NCI-H748 treated with DMSO at 0.1 percent for 48 hours (cell line): ENCODE measurements at regions not wholly inside any gene's neighbourhood (a gene's known extent, or its start where the extent isn't known, plus 50 kb on each side); places are given as distances from the start of the nearest gene placed in this dataset.

ENCODE experiments used
- DNase-seq: peaks from one replicate; lab custom pipeline; 2025; lab: John Stamatoyannopoulos, UW

GRCh38 chr12:69096669-69097335 lies 142.6 kb upstream of the CPSF6 start:
- DNase-seq, result no peak

DNA sequence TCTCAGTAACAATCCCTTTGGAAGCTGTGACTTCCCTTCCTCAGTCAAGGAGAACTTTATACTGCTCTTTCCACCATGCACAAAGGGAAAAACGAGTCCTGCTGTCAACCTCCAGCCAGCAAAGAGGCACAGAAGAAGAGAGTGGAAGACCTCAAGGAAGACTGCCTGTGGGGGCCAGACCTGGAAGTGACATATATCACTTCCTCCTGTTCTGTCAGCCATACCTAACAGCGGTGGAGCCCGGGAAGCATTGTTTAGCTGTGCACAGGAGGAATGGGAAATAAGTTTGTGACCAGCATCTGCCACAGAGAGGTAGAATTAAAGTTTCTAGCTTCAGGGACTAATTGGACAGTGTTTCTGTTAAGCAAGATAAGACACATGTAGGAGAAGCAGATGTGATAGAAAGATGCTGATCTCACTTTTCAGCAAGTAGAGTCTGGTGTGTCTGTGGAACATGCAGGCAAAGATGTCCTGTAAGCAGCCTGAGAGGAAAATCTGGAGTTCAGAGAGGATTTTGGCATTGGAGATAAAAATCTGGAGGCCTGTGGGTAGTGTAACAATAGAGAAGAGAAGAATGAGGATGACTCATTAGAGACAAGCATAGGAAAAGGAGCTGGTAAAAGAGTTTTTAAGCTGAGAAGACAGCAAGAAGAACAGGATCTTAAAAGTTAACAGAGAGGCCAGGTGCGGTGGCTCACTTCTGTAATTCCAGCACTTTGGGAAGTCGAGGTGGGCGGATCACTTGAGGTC lies 141.6 kb upstream of the CPSF6 start:
- DNase-seq, result no peak

DNA sequence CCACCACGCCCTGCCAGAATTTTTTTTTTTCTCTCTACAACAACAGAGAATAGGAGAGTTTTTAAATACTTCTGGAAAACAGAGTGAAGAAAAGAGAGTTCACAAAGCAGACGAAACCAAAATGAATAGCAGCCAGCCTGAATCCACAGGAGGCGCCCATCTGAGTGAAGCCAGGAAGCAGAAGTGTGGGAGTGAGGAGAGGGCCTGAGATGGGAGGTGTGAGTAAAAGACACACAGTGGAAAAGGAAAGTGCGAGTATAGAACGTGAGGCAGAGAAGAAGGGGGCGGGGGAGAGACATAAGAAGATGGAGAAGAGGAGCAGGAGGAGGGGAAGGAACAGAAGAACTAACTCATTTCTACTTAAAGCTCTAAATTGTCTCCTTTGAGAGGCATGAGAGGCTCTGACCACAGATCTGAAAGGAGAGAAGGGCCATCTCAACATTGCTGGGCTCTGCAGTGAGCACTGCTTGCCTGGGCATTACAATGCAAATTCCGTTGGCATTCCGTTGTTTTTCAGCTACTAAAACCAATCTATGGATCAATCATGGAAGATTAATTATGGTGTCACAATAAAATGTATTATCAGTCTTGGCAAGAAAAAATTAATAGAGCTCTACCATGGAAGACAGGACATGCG lies 140.1 kb upstream of the CPSF6 start:
- DNase-seq, result no peak

DNA sequence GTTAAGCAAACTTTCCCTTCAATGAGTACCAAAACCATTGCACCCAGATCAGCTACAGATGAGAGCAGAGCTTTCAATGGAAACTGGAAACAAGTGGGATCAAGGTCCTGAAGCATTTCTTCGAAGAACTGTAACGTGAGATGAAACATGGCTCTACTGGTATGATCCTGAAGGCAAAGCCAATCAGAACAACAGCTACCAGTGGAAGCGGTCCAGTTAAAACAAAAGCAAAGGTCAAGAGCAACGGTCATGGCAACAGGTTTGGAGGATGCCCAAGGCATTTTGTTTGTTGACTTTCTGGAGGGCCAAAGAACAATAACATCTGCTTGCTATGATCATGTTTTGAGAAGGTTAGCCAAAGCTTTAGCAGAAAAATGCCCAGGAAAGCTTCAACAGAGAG lies 137.9 kb upstream of the CPSF6 start:
- DNase-seq, result no peak

GRCh38 chr12:69102856-69103255 lies 136.5 kb upstream of the CPSF6 start:
- DNase-seq, result no peak

DNA sequence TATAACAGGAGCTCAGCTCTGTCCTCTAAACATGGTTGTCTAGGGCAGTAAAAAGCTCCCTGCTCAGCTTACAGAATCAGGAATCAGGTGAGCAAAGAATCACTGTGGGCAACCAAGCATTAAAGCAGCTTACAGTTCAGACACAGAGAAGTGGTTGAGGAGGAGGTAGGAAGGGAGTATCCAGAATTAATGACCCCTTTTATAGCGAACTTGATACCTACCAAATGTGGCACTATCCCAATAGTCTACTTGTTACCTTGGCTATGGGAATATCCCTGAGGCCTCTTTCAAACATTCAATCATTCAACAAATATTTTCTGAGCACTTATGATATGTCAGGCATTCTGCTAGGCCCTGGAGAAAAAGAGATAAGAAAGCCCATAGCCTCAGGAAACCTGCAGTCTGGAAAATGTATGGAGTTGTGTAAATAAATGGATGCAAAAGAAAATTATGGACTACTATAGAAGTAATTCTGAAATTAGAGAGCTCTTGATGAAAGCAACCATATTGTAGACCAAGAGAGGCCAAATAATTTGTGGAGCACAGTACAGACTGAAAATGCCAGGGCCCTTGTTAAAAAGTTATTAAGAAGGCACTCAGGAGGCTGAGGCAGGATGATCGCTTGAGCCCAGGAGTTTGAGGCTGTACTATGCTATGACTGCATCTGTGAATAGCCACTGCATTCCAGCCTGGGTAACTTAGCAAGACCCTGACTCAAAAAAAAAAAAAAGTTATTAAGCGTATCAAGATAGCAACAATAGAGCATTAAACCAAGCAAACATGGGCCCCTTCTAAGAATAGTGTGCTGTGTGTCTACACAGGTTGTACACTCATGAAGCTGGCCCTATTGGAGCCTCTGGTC lies 134.0 kb upstream of the CPSF6 start:
- no peak for DNase-seq

- no peak for DNase-seq
Observed at GRCh38 chr12:69106482-69107118, 132.8 kb upstream of the CPSF6 start.

DNA sequence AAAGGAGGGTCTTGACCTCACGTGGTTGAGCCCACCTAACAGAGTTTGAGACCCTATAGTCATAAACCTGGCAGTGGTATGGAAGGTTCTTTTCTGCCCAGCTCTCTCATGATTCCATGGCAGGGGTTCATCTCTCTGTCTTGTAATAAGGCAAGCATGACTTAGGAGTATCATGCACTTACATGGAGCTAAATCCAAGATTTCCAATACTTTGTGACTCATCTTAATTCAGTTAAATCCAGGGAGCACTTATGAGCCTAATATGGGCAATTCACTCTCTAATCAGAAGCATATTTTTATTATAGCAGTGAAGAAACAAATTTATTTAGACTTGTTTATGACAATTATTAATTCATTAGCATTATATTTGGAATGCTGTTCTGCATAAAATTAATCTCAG lies 131.8 kb upstream of the CPSF6 start:
- no peak for DNase-seq

- no peak for DNase-seq
Observed at GRCh38 chr12:69108037-69108436, 131.3 kb upstream of the CPSF6 start.

- DNase-seq, result no peak
Observed at GRCh38 chr12:69112616-69113015, 126.8 kb upstream of the CPSF6 start.

DNA sequence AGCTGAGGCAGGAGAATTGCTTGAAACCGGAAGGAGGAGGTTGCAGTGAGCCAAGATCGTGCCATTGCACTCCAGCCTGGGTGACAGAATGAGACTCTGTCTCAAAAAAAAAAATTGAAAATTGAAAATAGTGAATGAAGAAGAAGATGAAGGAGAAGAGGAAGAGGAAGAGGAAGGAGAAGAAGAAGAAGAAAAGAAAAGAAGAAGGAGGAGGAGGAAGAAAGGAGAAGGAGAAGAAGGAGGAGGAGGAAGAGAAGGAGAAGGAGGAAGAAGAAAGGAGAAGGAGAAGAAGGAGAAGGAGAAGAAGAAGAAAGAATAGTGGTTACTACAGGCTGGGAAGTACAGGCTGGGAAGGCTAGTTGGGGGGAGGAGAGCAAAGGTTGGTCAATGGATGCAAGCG lies 124.3 kb upstream of the CPSF6 start:
- no peak for DNase-seq

- DNase-seq, result no peak
Observed at GRCh38 chr12:69115951-69116350, 123.4 kb upstream of the CPSF6 start.

DNA sequence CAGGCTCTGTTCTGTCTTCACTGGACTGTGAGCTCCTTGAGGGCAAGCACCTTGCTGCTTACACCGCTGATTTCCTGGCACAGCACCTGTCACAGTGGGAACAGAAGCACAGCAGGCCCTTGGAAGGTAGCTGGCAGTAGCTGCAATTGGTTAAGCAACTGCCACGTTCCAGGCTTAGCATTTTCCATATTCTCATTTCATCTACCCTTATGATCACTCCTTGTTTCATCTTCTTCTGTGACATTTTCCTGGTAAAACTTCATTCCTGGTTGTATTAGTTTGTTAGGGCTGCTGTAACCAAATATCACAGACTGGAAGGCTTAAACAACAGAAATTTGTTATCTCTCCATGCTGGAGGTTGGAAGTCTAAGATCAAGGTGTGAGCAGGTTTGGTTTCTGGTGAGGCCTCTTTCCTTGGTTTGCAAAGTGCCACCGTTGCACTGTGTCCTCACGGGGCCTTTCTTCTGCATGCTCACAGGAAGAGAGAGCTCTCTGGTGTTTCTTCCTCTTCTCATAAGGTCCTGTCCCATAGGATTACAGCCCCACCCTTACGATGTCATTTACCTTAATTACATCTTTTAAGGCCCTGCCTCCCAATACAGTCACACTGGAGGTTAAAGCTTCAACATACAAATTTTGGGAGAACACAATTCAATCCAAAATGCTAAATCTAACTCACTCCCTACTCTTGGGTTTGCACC lies 121.7 kb upstream of the CPSF6 start:
- no peak for DNase-seq

GRCh38 chr12:69118516-69118915 lies 120.9 kb upstream of the CPSF6 start:
- no peak for DNase-seq

DNA sequence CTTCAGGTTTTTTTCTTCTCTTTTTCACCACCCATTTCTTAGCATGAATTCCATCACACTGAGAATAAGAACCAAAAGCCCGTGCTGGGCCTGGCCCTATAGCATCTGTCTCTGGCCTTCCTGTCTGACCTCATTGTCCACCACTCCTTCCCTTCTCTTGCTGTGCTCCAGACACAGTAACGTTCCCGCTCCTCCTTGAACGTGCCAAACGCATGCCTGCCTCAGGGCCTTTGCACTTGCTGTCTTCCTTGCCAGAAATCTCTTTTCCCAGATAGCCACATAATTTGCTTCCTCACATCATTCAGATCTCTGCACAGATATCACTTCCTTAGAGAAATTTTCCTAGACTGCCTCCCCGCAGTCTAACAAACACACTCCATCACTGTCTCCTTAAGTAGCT lies 119.6 kb upstream of the CPSF6 start:
- no peak for DNase-seq

- no peak for DNase-seq
Observed at GRCh38 chr12:69120354-69120753, 119.0 kb upstream of the CPSF6 start.

- DNase-seq, result no peak
Observed at GRCh38 chr12:69123311-69123710, 116.1 kb upstream of the CPSF6 start.

GRCh38 chr12:69123919-69124638 lies 115.3 kb upstream of the CPSF6 start:
- no peak for DNase-seq

- no peak for DNase-seq
Observed at GRCh38 chr12:69129017-69129416, 110.4 kb upstream of the CPSF6 start.

GRCh38 chr12:69129564-69129963 lies 109.8 kb upstream of the CPSF6 start:
- DNase-seq, result no peak

- no peak for DNase-seq
Observed at GRCh38 chr12:69130064-69130463, 109.3 kb upstream of the CPSF6 start.
